HL-60 (cell line): ENCODE measurements at regions not wholly inside any gene's neighbourhood (a gene's known extent, or its start where the extent isn't known, plus 50 kb on each side); places are given as distances from the start of the nearest gene placed in this dataset.

Experiments
- DNase-seq, 2 experiments: peaks; one replicate each; pipeline ENCODE4 v3.0.0-alpha.2; 2010 to 2020; ENCODE audit warnings: low read depth in 1 of 2, low spot score in 1 of 2
- H3K27ac ChIP-seq: fragments of 250-450 bp; sonication (Bioruptor Pico); replicated peaks from 2 replicates; pipeline ENCODE4 v1.5.1; 2020; ENCODE audit warnings: mild to moderate bottlenecking, moderate library complexity
- H3K27me3 ChIP-seq: fragments of 250-450 bp; sonication (Bioruptor Pico); 2 replicates; pipeline ENCODE4 v1.5.1; 2021; ENCODE audit warnings: mild to moderate bottlenecking, moderate library complexity; ENCODE audit not compliant: insufficient read depth, poor library complexity, severe bottlenecking
- H3K4me3 ChIP-seq: replicated peaks from 2 replicates; pipeline ENCODE4 v1.5.1; 2011; ENCODE audit warnings: mild to moderate bottlenecking, control low read depth, low read length; ENCODE audit not compliant: insufficient read depth
- CTCF ChIP-seq: IDR thresholded peaks from one replicate; pipeline ENCODE4 v1.5.1; 2011; ENCODE audit warnings: low read length, control low read depth, inconsistent platforms; ENCODE audit not compliant: insufficient read depth
- GABPA ChIP-seq: IDR thresholded peaks from 2 replicates; pipeline ENCODE4 v1.6.1; 2012; ENCODE audit warnings: low read depth
- POLR2AphosphoS5 ChIP-seq: IDR thresholded peaks from 2 replicates; pipeline ENCODE4 v1.6.1; 2012; ENCODE audit warnings: low read depth
- REST ChIP-seq: IDR thresholded peaks from 2 replicates; pipeline ENCODE4 v1.6.1; 2012; ENCODE audit warnings: low read depth; ENCODE audit not compliant: insufficient replicate concordance
- SPI1 ChIP-seq: IDR thresholded peaks from 2 replicates; pipeline ENCODE4 v1.6.1; 2012; ENCODE audit warnings: low read depth, mild to moderate bottlenecking, borderline replicate concordance

GRCh38 chr4:15244354-15244753 lies 183.5 kb upstream of the C1QTNF7 start:
- TF ChIP-seq SPI1 (no peak), REST (no peak), CTCF (no peak), GABPA (no peak), POLR2AphosphoS5 (no peak)
- no peak for DNase-seq
- no peaks in the 10 kb centered on the region for H3K27me3 ChIP-seq
- no peak overlapping the region for H3K4me3 ChIP-seq
- no peak overlapping the region for H3K27ac ChIP-seq

- no peak overlapping the region for H3K4me3 ChIP-seq
- DNase-seq: no peak
- H3K27ac ChIP-seq: no peak overlapping the region
- H3K27me3 ChIP-seq: no peaks in the 10 kb centered on the region
- TF ChIP-seq SPI1: no peak
- no peak for TF ChIP-seq CTCF
- no peak for TF ChIP-seq GABPA
- TF ChIP-seq REST: no peak
- no peak for TF ChIP-seq POLR2AphosphoS5
Observed at GRCh38 chr4:15245006-15245530, 182.8 kb upstream of the C1QTNF7 start.

- no peak for TF ChIP-seq CTCF
- no peak for TF ChIP-seq GABPA
- no peak for TF ChIP-seq POLR2AphosphoS5
- no peak for TF ChIP-seq SPI1
- TF ChIP-seq REST: no peak
- no peak for DNase-seq
- Histone ChIP-seq H3K4me3 (no peak overlapping the region), H3K27ac (no peak overlapping the region), H3K27me3 (no peaks in the 10 kb centered on the region)
Observed at GRCh38 chr4:15250021-15250441, 177.8 kb upstream of the C1QTNF7 start.
